SKM-1 (cell line): ENCODE measurements at regions not wholly inside any gene's neighbourhood (a gene's known extent, or its start where the extent isn't known, plus 50 kb on each side); places are given as distances from the start of the nearest gene placed in this dataset.

ENCODE experiments used
- DNase-seq: peaks from one replicate; lab custom pipeline; 2025; ENCODE audit not compliant: unreplicated experiment; lab: John Stamatoyannopoulos, UW

GRCh38 chr17:79377230-79377786 lies 233.5 kb downstream of the RBFOX3 start:
- DNase-seq = no peak

- no peak for DNase-seq
These were observed 236.0 kb downstream of the RBFOX3 start for GRCh38 chr17:79374807-79375206.

DNA sequence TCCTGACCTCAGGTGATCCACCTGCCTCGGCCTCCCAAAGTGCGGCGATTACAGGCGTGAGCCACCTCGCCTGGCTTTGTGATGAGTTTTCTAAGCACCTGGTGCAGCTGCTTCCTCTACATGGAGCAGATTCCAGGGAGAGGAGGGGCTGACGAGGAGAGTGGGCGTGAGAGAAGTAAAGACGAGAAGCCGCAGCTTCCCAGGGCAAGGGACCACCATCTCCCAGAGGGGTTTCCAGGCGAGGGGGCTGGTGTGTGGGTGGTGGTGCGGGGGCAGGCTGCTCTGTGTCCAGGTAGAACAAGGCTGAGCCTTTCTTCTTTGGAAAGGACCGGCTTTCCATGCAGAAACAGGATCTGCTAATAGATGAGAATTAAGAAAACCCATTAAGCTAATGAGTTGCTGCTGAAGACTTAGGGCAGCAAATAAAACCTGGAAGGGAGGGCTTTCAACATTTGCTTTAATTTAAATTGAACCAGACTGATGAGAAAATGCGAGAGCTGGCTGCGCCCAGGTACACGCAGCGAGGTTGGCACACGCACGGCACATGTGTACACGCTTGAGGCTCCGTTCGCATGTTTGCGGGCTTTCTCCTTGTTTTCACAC lies 236.7 kb downstream of the RBFOX3 start:
- no peak for DNase-seq

- no peak for DNase-seq
These were observed 238.2 kb downstream of the RBFOX3 start for GRCh38 chr17:79372470-79373238.

DNA sequence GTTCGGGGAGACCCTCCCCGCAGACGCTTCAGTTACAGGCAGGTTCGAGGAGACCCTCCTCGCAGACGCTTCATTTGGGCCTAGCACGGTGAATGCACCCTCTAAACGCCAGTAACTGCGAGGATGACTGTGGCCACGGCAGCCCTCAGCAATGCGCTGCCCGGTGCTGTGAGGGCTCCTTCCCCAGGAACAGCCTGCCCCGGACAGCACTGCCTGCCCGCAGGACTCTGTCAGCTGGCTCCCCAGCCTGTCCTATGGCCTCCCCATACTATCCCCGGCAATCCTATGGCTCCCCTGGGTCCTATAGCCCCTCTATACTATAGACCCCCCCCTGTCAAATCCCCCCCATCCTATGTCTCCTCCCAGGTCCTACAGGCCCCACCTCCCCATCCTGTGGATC lies 238.9 kb downstream of the RBFOX3 start:
- no peak for DNase-seq

- no peak for DNase-seq
These were observed 240.3 kb downstream of the RBFOX3 start for GRCh38 chr17:79370594-79370993.

GRCh38 chr17:79370126-79370525 lies 240.7 kb downstream of the RBFOX3 start:
- no peak for DNase-seq

- no peak for DNase-seq
These were observed 241.3 kb downstream of the RBFOX3 start for GRCh38 chr17:79369532-79369931.

DNA sequence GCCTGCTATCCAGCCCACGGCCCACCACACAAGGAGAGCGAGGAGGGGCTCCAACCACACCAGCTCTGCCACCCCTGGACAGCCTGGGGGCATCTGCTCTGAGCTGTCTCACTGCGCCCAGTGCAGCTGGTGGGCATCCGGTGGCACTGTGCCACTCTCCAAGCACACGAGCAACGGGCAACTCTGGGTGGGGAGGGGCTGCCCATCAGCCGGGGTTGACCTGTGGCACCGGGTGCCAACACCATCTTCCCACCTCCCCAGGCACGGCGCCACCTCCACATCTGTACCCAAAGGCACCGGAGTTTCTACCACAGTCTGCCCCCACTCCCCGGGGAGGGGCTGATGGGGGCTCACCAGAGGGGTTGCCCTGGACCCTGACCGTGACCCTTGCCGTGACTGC lies 241.8 kb downstream of the RBFOX3 start:
- no peak for DNase-seq

DNA sequence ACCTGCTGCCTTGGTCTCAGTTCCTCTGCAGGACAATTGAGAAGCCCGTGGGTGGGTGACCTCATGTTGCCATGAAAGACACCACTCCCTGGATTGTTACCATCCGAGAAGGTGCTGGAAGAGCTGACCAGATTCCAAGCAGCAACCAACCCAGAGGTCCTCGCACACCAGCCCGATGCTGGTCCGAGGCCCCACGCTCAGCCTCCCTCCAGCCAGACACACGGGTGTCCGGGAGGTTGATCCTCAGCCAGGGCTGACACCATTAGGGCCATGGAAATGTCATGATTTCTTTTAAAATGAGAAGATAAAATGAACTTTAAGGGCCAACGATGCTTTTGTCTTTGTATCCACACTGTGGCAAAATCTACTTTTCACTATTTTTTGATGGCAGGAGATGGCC lies 242.3 kb downstream of the RBFOX3 start:
- no peak for DNase-seq

GRCh38 chr17:79366988-79367571 lies 243.8 kb downstream of the RBFOX3 start:
- no peak for DNase-seq

DNA sequence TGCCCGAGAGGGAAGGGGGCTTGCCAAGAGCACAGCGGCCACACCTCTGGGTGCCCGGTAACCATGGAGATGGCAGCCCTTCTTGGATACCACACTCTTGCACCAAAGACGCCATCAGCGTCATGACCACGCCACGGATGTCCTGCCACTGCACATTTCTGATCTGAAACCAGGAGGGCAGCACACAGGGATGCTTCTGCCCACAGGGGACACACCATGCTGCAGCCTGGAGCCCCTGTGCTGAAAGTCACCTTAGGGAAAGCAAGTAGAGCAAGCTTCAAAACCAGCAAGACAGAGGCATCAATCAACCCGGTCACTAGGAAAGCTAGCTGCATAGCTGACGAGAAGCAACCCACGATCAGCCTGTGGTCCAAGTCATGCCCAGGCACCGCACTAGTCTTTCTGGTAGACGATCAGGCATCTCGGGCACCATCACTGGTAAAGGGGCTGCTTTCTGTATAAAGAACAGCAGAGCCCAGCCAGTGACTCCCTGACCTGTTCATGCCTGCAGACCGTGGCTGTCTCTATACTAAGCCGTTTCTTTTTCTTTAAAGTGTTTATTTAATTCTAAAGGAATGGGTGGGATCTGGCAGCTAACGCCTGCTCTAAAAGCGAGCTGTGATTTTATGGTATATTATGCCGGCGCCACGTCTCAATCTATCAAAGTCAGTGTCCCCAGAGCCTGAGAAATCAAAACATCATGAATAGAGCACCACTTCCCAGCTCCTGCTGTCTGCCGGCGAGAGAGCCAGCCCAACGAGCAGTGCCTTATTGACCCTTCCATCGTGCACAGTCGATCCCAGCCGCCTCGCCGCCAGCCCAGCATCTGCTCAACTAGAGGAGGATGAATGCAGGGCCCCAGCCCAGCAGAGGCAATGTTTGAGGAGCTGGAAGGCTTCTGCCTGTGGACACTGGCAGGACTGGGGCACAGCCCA lies 244.7 kb downstream of the RBFOX3 start:
- DNase-seq = no peak

- no peak for DNase-seq
These were observed 245.5 kb downstream of the RBFOX3 start for GRCh38 chr17:79365351-79365750.

DNA sequence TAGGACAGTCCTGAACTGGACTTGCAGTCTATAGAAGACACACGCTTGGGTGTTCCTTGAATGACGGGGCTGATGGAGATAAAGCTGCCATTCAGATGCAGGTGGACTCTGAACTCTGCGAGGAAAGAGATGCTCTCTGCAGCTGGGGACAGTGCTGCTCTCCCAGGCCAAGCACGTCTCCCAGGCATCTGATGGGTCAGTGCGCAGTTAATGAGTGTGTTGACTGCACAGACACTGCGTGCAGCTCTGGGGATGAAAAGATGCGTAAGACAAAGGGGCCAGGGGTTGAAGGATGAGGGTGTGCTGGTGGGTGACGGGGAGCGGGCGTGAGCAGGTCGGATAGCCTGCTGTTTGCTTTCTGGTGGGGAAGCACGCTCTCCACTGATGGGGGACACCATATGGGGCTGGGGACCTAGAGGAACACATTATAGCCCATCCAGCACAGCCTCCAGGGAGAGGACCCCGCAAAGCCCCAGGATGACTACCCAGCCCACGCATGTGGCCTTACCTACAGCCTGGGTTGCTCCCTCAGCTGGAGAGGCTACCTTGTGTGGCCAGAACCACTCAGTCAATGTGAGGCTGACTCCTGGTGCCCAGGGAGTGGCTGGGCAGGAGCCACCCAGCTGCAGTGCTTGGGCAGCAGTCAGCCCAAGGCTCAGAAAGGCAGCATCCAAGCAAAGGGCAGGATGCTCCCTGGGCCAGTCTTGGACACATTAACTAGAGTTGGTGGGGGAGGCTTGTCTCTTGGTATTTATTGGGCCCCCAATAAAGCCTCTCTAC lies 246.3 kb downstream of the RBFOX3 start:
- DNase-seq = no peak

DNA sequence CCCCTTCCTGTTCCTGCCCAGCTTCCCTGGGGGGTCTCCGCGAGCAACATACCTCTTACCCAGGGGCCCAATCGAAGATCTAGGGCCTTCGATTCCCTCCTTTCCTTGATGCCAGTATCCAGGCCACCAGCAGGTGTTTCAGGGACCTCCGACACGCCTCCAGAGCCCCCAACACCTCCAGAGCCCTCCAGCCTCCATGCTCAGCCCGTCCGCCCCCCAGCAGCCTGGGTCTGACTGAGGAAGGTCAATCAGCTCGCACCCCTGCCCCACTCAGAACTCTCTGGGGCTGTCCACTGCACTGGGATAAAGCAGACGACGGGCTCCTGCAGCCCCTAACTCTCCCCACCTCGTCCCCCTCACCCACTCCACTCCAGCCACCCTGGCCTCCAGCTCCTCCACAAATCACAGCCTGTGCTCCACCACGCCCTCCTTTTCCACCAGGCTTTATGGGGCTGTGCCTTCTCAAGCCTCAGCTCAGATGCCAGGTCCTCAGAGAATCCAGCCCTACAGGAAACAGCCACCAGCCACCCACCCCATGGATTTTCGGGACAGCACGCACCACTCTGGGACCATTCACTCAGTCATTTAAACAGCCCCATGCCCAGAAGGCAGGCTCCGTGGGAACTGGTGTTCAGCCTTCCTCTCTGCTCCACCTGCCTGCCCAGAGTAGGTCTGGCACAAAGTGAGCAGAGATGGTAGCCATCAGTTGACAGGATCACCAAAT lies 247.1 kb downstream of the RBFOX3 start:
- DNase-seq = no peak

DNA sequence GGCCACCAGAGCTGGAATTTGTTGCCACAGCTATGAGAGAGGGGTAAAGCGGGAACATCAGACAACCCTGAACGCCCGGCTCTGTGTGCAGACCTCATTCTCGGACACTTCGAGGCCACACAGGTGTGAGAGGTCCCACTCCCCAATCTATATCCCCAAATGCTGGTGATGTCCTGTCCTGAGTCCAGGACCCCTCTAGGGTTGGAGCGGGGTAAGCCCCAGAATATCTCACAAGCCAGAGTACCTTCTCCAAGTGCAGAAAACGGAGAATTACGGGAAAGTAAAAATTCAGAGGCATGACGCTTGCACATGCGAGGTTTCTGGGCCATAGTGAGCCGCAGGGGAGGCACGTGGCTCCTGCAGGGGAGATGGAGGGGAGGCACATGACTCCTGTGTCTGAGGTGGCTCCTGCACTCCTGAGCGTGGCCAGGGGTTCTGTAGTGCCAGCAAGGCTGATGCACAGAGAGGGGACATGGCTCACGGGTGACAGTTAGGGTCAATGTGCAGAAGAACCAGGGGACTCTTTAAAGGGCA lies 248.0 kb downstream of the RBFOX3 start:
- no peak for DNase-seq

DNA sequence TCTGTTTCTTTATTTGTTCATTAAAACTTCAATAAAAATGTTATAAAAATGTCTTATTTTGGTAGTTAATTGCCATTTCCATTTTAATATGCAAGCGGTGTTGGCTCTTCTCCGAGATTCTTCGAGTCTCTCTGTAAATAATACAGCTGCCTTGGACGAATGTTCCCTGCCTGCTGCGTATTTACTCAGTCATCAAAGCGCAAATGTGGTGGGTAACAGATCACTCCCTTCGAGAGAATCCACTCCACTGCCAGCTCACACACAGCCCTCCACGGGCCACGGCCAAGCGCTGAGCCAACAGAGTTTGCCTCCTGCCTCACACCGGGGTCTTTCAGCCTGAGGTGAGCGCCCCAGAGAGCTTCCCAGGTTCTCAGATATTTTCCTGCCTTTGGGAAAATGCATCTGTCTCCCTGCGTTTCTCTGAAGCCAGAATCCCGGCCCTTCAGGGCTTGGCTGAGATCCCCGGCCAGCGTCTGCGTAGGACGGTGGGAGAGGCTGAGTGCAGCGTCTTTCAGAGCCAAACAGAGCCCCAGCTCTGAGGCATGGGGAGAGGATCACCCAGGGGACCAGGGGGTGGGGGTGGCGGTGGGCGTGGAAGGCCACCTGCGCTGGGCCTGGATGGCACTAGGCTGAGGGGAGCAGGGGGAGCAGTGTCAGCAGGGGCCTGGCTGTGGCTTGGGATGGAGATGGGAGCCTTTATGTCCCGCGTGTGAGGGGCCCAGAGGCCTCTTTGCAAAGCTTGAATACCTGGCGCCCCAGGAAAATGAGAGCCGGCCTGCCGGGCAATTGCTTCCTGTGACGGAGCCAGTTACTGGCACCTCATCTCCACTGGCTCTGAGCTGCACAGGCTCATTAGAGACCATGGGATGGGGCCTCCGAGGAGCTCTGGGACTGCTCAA lies 248.7 kb downstream of the RBFOX3 start:
- DNase-seq = no peak

GRCh38 chr17:79361221-79361734 lies 249.6 kb downstream of the RBFOX3 start:
- DNase-seq = no peak
